IMR-90 (cell line): ENCODE measurements at regions not wholly inside any gene's neighbourhood (a gene's known extent, or its start where the extent isn't known, plus 50 kb on each side); places are given as distances from the start of the nearest gene placed in this dataset.

ENCODE experiments used
- ATAC-seq: fragments of 200-7000 bp; cut with Tn5 transposase; 2 replicates; pipeline ENCODE4 v1.9.1; 2020; ENCODE audit warnings: low read depth, mild to moderate bottlenecking, moderate library complexity
- BruUV-seq: library from RNA; stranded (reverse); fragments of 400-500 nt; replicated peaks from 2 replicates; lab custom pipeline; 2021; lab: Mats Ljungman, UMichigan
- CTCF ChIA-PET: fragments of 300-600 bp; formaldehyde crosslinking; extraction: SDS; loops from one replicate; lab custom pipeline; 2021; ENCODE audit warnings: antibody characterized with exemption; lab: Yijun Ruan, JAX
- POLR2A ChIA-PET: fragments of 300-600 bp; sonication (Branson Sonifier 250); formaldehyde crosslinking; loops from one replicate; lab custom pipeline; 2022; ENCODE audit warnings: antibody characterized with exemption; ENCODE audit not compliant: unreplicated experiment; lab: Charles Lee
- DNase-seq: peaks from one replicate; pipeline ENCODE4 v3.0.0; 2013
- H2AFZ ChIP-seq: replicated peaks from 2 replicates; pipeline ENCODE3; 2013; ENCODE audit warnings: low read length, mild to moderate bottlenecking; ENCODE audit not compliant: poor library complexity
- H2AK5ac ChIP-seq: 2 replicates; pipeline ENCODE4 v1.6.1; 2013; ENCODE audit warnings: low read depth, low read length, inconsistent platforms
- H2AK9ac ChIP-seq: replicated peaks from 2 replicates; pipeline ENCODE3; 2013; ENCODE audit warnings: mild to moderate bottlenecking, low read depth, low read length, moderate library complexity; ENCODE audit not compliant: poor library complexity
- H2BK120ac ChIP-seq: 2 replicates; pipeline ENCODE4 v1.6.1; 2013; ENCODE audit warnings: low read depth, low read length, inconsistent platforms
- H2BK15ac ChIP-seq: 3 replicates; pipeline ENCODE4 v1.6.1; 2013; ENCODE audit warnings: low read depth, low read length, inconsistent platforms
- H2BK20ac ChIP-seq: 2 replicates; pipeline ENCODE4 v1.6.1; 2013; ENCODE audit warnings: low read depth, mild to moderate bottlenecking, inconsistent platforms, low read length, moderate library complexity
- H2BK5ac ChIP-seq: 2 replicates; pipeline ENCODE4 v1.6.1; 2013; ENCODE audit warnings: mild to moderate bottlenecking, low read depth, low read length, inconsistent platforms; ENCODE audit not compliant: poor library complexity, severe bottlenecking
- H3K14ac ChIP-seq: replicated peaks from 2 replicates; pipeline ENCODE4 v1.6.1; 2013; ENCODE audit warnings: low read depth, low read length, inconsistent platforms
- H3K18ac ChIP-seq: 2 replicates; pipeline ENCODE4 v1.6.1; 2013; ENCODE audit warnings: low read depth, low read length, control low read depth
- H3K23ac ChIP-seq: 2 replicates; pipeline ENCODE4 v1.6.1; 2013; ENCODE audit warnings: low read depth, low read length, inconsistent platforms
- H3K27ac ChIP-seq: 2 replicates; pipeline ENCODE4 v1.5.1; 2013; ENCODE audit warnings: mild to moderate bottlenecking, control low read depth, low read length; ENCODE audit not compliant: insufficient read depth
- H3K27me3 ChIP-seq: 2 replicates; pipeline ENCODE4 v1.6.1; 2013; ENCODE audit warnings: low read length; ENCODE audit not compliant: control insufficient read depth, insufficient read depth
- H3K36me3 ChIP-seq: 2 replicates; pipeline ENCODE4 v1.6.1; 2013; ENCODE audit warnings: low read length, mixed read lengths; ENCODE audit not compliant: control insufficient read depth, insufficient read depth
- H3K4ac ChIP-seq: 2 replicates; pipeline ENCODE4 v1.6.1; 2013; ENCODE audit warnings: low read depth, low read length, inconsistent platforms
- H3K4me1 ChIP-seq: 2 replicates; pipeline ENCODE4 v1.6.1; 2013; ENCODE audit warnings: low read length, mixed read lengths; ENCODE audit not compliant: control insufficient read depth, insufficient read depth
- H3K4me2 ChIP-seq: 2 replicates; pipeline ENCODE4 v1.6.1; 2013; ENCODE audit warnings: low read depth, mild to moderate bottlenecking, control low read depth, low read length, moderate library complexity
- H3K4me3 ChIP-seq: 2 replicates; pipeline ENCODE4 v1.5.1; 2013; ENCODE audit warnings: low read depth, mild to moderate bottlenecking, control low read depth, low read length, moderate library complexity; ENCODE audit not compliant: insufficient read depth
- H3K56ac ChIP-seq: 2 replicates; pipeline ENCODE4 v1.6.1; 2013; ENCODE audit warnings: low read length, inconsistent platforms; ENCODE audit not compliant: insufficient read depth; ENCODE audit errors: extremely low read depth
- H3K79me1 ChIP-seq, 2 experiments: 2 replicates each; pipeline ENCODE4 v1.6.1; 2013; ENCODE audit warnings: low read length in 2 of 2, inconsistent platforms in 1 of 2, low read depth in 1 of 2
- H3K9ac ChIP-seq: 2 replicates; pipeline ENCODE4 v1.6.1; 2013; ENCODE audit warnings: low read depth, low read length, control low read depth
- H3K9me1 ChIP-seq: 2 replicates; pipeline ENCODE4 v1.6.1; 2013; ENCODE audit warnings: low read length, inconsistent platforms; ENCODE audit not compliant: insufficient read depth
- H3K9me3 ChIP-seq: 2 replicates; pipeline ENCODE4 v1.6.1; 2013; ENCODE audit warnings: low read length; ENCODE audit not compliant: control insufficient read depth, insufficient read depth
- H4K20me1 ChIP-seq: 2 replicates; pipeline ENCODE4 v1.6.1; 2013; ENCODE audit warnings: low read length, inconsistent platforms; ENCODE audit not compliant: insufficient read depth
- H4K5ac ChIP-seq: 2 replicates; pipeline ENCODE4 v1.6.1; 2013; ENCODE audit warnings: mild to moderate bottlenecking, low read depth, low read length, control low read depth
- H4K8ac ChIP-seq, 2 experiments: 2 replicates each; pipeline ENCODE4 v1.6.1; 2013; ENCODE audit warnings: low read depth in 2 of 2, low read length in 2 of 2, control low read depth in 1 of 2, inconsistent platforms in 1 of 2
- H4K91ac ChIP-seq: 2 replicates; pipeline ENCODE4 v1.6.1; 2013; ENCODE audit warnings: low read depth, low read length, inconsistent platforms; ENCODE audit not compliant: insufficient read depth
- BHLHE40 ChIP-seq: fragments of 150-350 bp; IDR thresholded peaks from 2 replicates; pipeline ENCODE4 v1.6.1; 2016; ENCODE audit warnings: mild to moderate bottlenecking, low read depth, low read length
- CEBPB ChIP-seq: IDR thresholded peaks from 2 replicates; pipeline ENCODE4 v1.6.1; 2012; ENCODE audit warnings: low read depth, low read length, improper control_type of control experiment
- CHD1 ChIP-seq: IDR thresholded peaks from 2 replicates; pipeline ENCODE4 v1.6.1; 2012; ENCODE audit warnings: low read depth, low read length, improper control_type of control experiment
- MAFK ChIP-seq: IDR thresholded peaks from 2 replicates; pipeline ENCODE4 v1.6.1; 2012; ENCODE audit warnings: low read depth, low read length, improper control_type of control experiment
- MAZ ChIP-seq: IDR thresholded peaks from 2 replicates; pipeline ENCODE4 v1.6.1; 2012; ENCODE audit warnings: low read depth, mild to moderate bottlenecking, low read length, improper control_type of control experiment, moderate library complexity, borderline replicate concordance
- MXI1 ChIP-seq: IDR thresholded peaks from 2 replicates; pipeline ENCODE4 v1.6.1; 2012; ENCODE audit warnings: low read depth, mild to moderate bottlenecking, low read length, moderate library complexity, borderline replicate concordance
- NFE2L2 ChIP-seq: fragments of 150-350 bp; IDR thresholded peaks from 2 replicates; pipeline ENCODE4 v1.6.1; 2016; ENCODE audit warnings: low read depth, mild to moderate bottlenecking, low read length
- RAD21 ChIP-seq: IDR thresholded peaks from 2 replicates; pipeline ENCODE4 v1.6.1; 2012; ENCODE audit warnings: low read length, improper control_type of control experiment
- RCOR1 ChIP-seq: IDR thresholded peaks from 2 replicates; pipeline ENCODE4 v1.6.1; 2012; ENCODE audit warnings: mild to moderate bottlenecking, low read length, improper control_type of control experiment; ENCODE audit not compliant: insufficient replicate concordance
- RFX5 ChIP-seq: IDR thresholded peaks from 2 replicates; pipeline ENCODE4 v1.8.0; 2012; ENCODE audit warnings: low read depth, mild to moderate bottlenecking, low read length, moderate library complexity
- SMC3 ChIP-seq: fragments of 150-350 bp; IDR thresholded peaks from 2 replicates; pipeline ENCODE4 v1.6.1; 2016; ENCODE audit warnings: low read depth, mild to moderate bottlenecking, antibody characterized with exemption, low read length, moderate library complexity
- WGBS, 2 experiments: methylation state at CpG; one replicate each; pipeline versions ENCODE4 v1.1.5 to v1.1.7; 2013; ENCODE audit warnings: missing lambda C conversion rate in 2 of 2; ENCODE audit not compliant: insufficient read length in 1 of 2; ENCODE audit errors: extremely low coverage in 2 of 2; 5-methylcytosine and 5-hydroxymethylcytosine counted together
- dilution Hi-C: fragments of 300-500 bp; cut with HindIII; formaldehyde crosslinking; loops from one replicate; pipeline ENCODE4 v1.14.3; 2018; ENCODE audit warnings: low sequenced_read_pairs; ENCODE audit not compliant: unreplicated experiment
- in situ Hi-C: fragments of 300-500 bp; cut with MboI; formaldehyde crosslinking; loops from 3 replicates; pipeline ENCODE4 v1.14.3; 2019; ENCODE audit warnings: low sequenced_read_pairs, inconsistent platforms, mixed read lengths
- intact Hi-C: fragments of 100-400 bp; cut with micrococcal nuclease; formaldehyde crosslinking; loops from 2 replicates; pipeline ENCODE4 v1.10.0; 2022

DNA sequence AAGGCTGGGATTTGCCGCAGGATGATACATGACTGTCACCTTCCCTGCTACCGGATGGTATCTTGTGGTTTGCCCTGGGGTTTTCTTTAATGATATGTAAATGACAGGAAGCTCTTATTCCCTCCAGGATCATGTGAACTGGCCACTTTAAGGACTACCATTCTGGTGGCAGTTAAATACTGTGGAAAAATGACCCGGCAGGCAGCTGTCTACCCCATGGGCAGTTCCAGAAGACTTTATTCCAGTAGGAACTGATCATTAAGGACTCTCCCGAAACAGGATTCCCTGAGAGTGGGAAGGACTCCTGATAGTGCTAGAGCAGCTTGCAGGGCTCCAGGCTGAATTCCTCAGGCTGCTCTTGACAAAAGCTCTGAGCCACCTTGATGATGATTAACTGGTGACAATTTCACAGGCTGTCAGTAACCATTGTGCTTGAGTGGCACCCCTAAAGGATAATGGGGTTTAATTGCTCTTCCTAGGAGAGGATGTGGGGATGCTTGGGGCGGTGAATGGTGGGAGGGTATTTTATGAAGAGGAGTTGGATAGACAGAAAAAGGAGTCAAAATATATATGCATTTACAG, 212.0 kb downstream of the CPS1 start:
- Histone ChIP-seq H3K27me3 (no peaks in the 10 kb centered on the region), H4K5ac (no peak overlapping the region), H3K56ac (no peak overlapping the region), H3K79me1 (no peaks in the 10 kb centered on the region), H3K36me3 (no peaks in the 10 kb centered on the region), H4K20me1 (no peaks in the 10 kb centered on the region), H2BK15ac (no peak overlapping the region), H3K14ac (no peak overlapping the region), H2BK120ac (no peak overlapping the region), H2BK5ac (no peak overlapping the region), H2AFZ (no peak overlapping the region), H3K9me1 (no peaks in the 10 kb centered on the region), H3K4me3 (no peak overlapping the region), H3K18ac (no peak overlapping the region), H4K91ac (no peak overlapping the region), H2AK5ac (no peak overlapping the region), H3K4me2 (no peak overlapping the region), H3K9ac (no peak overlapping the region), H4K8ac (no peak overlapping the region), H3K27ac (no peak overlapping the region), H3K23ac (no peak overlapping the region), H2AK9ac (no peak overlapping the region), H3K4me1 (no peaks in the 10 kb centered on the region), H3K9me3 (peaks cover 6% of the 10 kb centered on the region; the same call in 1 of the 2 replicates), H2BK20ac (no peak overlapping the region), H3K4ac (no peak overlapping the region)
- ATAC-seq = no peak
- intact Hi-C loops (no loop called here), dilution Hi-C loops (no loop called here), in situ Hi-C loops (no loop called here)
- ChIA-PET POLR2A (no interaction called here), CTCF (no interaction called here)
- TF ChIP-seq MXI1 (no peak), RCOR1 (no peak), RFX5 (no peak), RAD21 (no peak), MAFK (no peak), CEBPB (no peak), NFE2L2 (no peak), BHLHE40 (no peak), MAZ (no peak), SMC3 (no peak), CHD1 (no peak)
- DNase-seq = no peak
- BruUV-seq = no TSS peak
- WGBS, 2 experiments = 80% methylated on average over 1 of the region's 5 CpGs; no CpG with 5 or more reads in 1 of the 2 experiments
